ENCODE measurements at regions not wholly inside any gene's neighbourhood (a gene's known extent, or its start where the extent isn't known, plus 50 kb on each side); places are given as distances from the start of the nearest gene placed in this dataset.

- TF ChIP-seq CTCF (IDR thresholded peaks at IDR 0.05), result no peak
- no peak for TF ChIP-seq POLR2A (IDR thresholded peaks at IDR 0.05)
Observed at GRCh38 chr7:84939888-84940287, 247.0 kb downstream of the SEMA3D start.

All from right lobe of liver (tissue), 4 donors.